Fibroblast of lung (primary cell): ENCODE measurements at regions not wholly inside any gene's neighbourhood (a gene's known extent, or its start where the extent isn't known, plus 50 kb on each side); places are given as distances from the start of the nearest gene placed in this dataset.

Experiments used
- DNase-seq, 2 donors: peaks; one replicate each; pipeline versions ENCODE4 v3.0.0 to v3.0.0-alpha.2; 2010; ENCODE audit warnings: low read depth in 2 of 2
- H2AFZ ChIP-seq: 2 replicates; pipeline ENCODE4 v1.5.1; 2012; ENCODE audit warnings: low read length, control low read depth, inconsistent platforms
- H3K27ac ChIP-seq: 2 replicates; pipeline ENCODE4 v1.5.1; 2011; ENCODE audit warnings: low read length, control low read depth; ENCODE audit not compliant: insufficient read depth
- H3K27me3 ChIP-seq: 2 replicates; pipeline ENCODE4 v1.5.1; 2011; ENCODE audit warnings: mild to moderate bottlenecking, low read length; ENCODE audit not compliant: control insufficient read depth, insufficient read depth
- H3K36me3 ChIP-seq: 2 replicates; pipeline ENCODE4 v1.5.1; 2011; ENCODE audit warnings: low read length; ENCODE audit not compliant: control insufficient read depth, insufficient read depth
- H3K4me1 ChIP-seq: 2 replicates; pipeline ENCODE4 v1.5.1; 2011; ENCODE audit warnings: low read length; ENCODE audit not compliant: control insufficient read depth, insufficient read depth; ENCODE audit errors: extremely low read depth
- H3K4me2 ChIP-seq: 2 replicates; pipeline ENCODE4 v1.5.1; 2011; ENCODE audit warnings: low read length, control low read depth; ENCODE audit not compliant: insufficient read depth; ENCODE audit errors: extremely low read depth
- H3K4me3 ChIP-seq, 4 experiments: fragments of 200-600 bp in 1 of 4; sonication (generic) in 1 of 4; replicated peaks in 1 of 4; 2 replicates each; pipeline ENCODE4 v1.5.1; 2011 to 2016; ENCODE audit warnings: low read length in 4 of 4, low read depth in 3 of 4, mild to moderate bottlenecking in 3 of 4, control low read depth in 2 of 4, inconsistent platforms in 1 of 4, mixed read lengths in 1 of 4; ENCODE audit not compliant: insufficient read depth in 1 of 4; ENCODE audit errors: control extremely low read depth in 1 of 4
- H3K79me2 ChIP-seq: 2 replicates; pipeline ENCODE4 v1.5.1; 2012; ENCODE audit warnings: mild to moderate bottlenecking, low read length, inconsistent platforms; ENCODE audit not compliant: control insufficient read depth, insufficient read depth
- H3K9ac ChIP-seq: 2 replicates; pipeline ENCODE4 v1.5.1; 2011; ENCODE audit warnings: mild to moderate bottlenecking, low read length, control low read depth; ENCODE audit not compliant: insufficient read depth
- H3K9me3 ChIP-seq: 2 replicates; pipeline ENCODE4 v1.5.1; 2012; ENCODE audit warnings: low read depth, low read length; ENCODE audit not compliant: control insufficient read depth, insufficient read depth
- H4K20me1 ChIP-seq: 2 replicates; pipeline ENCODE4 v1.5.1; 2011; ENCODE audit warnings: low read length; ENCODE audit not compliant: control insufficient read depth, insufficient read depth; ENCODE audit errors: extremely low read depth
- CTCF ChIP-seq, 2 donors: IDR thresholded peaks in 1 of 2; conservative IDR thresholded peaks in 1 of 2; 1 replicate in 1 of 2; 2 replicates in 1 of 2; pipeline ENCODE4 v1.5.1; 2011 to 2012; ENCODE audit warnings: low read length in 2 of 2, control low read depth in 1 of 2, inconsistent platforms in 1 of 2, low read depth in 1 of 2, mild to moderate bottlenecking in 1 of 2
- EZH2 ChIP-seq: IDR thresholded peaks from 2 replicates; pipeline ENCODE4 v1.5.1; 2012; ENCODE audit warnings: low read length, control low read depth, mild to moderate bottlenecking; ENCODE audit errors: missing control alignments

- H2AFZ ChIP-seq = no peak overlapping the region
- no peak overlapping the region for H3K9ac ChIP-seq
- no peak overlapping the region for H3K4me3 ChIP-seq
- H4K20me1 ChIP-seq = no peaks in the 10 kb centered on the region
- H3K4me1 ChIP-seq = no peaks in the 10 kb centered on the region
- H3K36me3 ChIP-seq = no peaks in the 10 kb centered on the region
- H3K27me3 ChIP-seq = no peaks in the 10 kb centered on the region
- DNase-seq = peak in 1 of 2 donors; percentile 5
- H3K9me3 ChIP-seq = no peaks in the 10 kb centered on the region
- no peaks in the 10 kb centered on the region for H3K79me2 ChIP-seq
- no peak overlapping the region for H3K4me2 ChIP-seq
- no peak overlapping the region for H3K27ac ChIP-seq
- TF ChIP-seq EZH2 = no peak
- TF ChIP-seq CTCF (conservative IDR thresholded peaks at IDR 0.05 in 1 of 2, IDR thresholded peaks at IDR 0.05 in 1 of 2; ENCODE audit: low read depth in 1 of 2, low read length in 2 of 2) = no peak
These were observed 473.1 kb downstream of the ADGRL2 start for GRCh38 chr1:82273816-82274215.

DNA sequence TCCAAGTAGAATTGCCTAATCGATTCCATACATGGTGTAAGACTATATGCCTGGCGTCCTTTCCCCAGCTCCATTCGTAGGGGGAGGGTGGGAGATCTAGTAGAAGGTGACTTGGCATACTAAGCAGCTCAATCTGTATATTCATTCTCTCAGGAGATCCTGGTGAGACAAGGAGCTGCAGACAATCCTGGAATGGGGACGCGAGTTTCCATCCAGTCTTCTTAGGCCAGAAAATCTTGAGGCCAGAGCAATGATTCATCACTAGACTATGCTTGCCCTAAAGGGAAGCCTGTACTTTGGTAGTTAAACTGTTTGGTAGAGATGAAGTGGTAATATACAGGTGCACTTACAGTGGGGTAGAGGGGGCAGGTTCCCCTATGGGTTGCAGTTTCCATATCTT is 468.7 kb downstream of the ADGRL2 start:
- TF ChIP-seq CTCF (conservative IDR thresholded peaks at IDR 0.05 in 1 of 2, IDR thresholded peaks at IDR 0.05 in 1 of 2; ENCODE audit: low read depth in 1 of 2, low read length in 2 of 2) (no peak), EZH2 (no peak)
- no peaks in the 10 kb centered on the region for H3K36me3 ChIP-seq
- no peaks in the 10 kb centered on the region for H3K9me3 ChIP-seq
- no peak overlapping the region for H2AFZ ChIP-seq
- no peaks in the 10 kb centered on the region for H3K27me3 ChIP-seq
- no peak overlapping the region for H3K4me2 ChIP-seq
- H3K4me3 ChIP-seq = no peak overlapping the region
- H3K27ac ChIP-seq = no peak overlapping the region
- H3K9ac ChIP-seq = no peak overlapping the region
- no peaks in the 10 kb centered on the region for H3K4me1 ChIP-seq
- no peaks in the 10 kb centered on the region for H4K20me1 ChIP-seq
- no peaks in the 10 kb centered on the region for H3K79me2 ChIP-seq
- DNase-seq = peak; percentile 24 to 58

DNA sequence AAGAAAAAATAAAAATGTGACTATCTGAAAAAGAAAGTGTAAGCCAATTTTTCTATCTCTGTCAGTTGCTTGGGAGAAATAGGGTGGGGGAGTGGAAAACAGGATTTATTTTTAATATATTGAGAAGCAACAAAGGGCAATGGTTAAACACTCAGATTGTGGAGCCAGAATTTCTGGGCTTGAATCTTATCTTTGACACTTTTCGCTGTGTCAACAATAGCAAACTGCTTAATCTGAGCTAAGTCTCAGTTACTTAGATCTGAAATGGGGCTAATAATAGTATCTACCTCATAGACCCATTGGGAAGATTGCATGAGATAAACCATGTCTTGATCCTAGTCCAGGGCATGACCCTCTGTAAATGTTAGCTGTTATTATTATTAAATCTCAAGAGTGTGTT is 468.1 kb downstream of the ADGRL2 start:
- no peak for TF ChIP-seq CTCF (conservative IDR thresholded peaks at IDR 0.05 in 1 of 2, IDR thresholded peaks at IDR 0.05 in 1 of 2; ENCODE audit: low read depth in 1 of 2, low read length in 2 of 2)
- no peak for TF ChIP-seq EZH2
- H3K79me2 ChIP-seq = no peaks in the 10 kb centered on the region
- no peaks in the 10 kb centered on the region for H3K36me3 ChIP-seq
- no peaks in the 10 kb centered on the region for H3K4me1 ChIP-seq
- no peaks in the 10 kb centered on the region for H3K9me3 ChIP-seq
- no peak overlapping the region for H2AFZ ChIP-seq
- no peaks in the 10 kb centered on the region for H3K27me3 ChIP-seq
- no peaks in the 10 kb centered on the region for H4K20me1 ChIP-seq
- H3K4me3 ChIP-seq = no peak overlapping the region
- H3K9ac ChIP-seq = no peak overlapping the region
- H3K27ac ChIP-seq = no peak overlapping the region
- H3K4me2 ChIP-seq = no peak overlapping the region
- DNase-seq = no peak
